ENCODE measurements at regions not wholly inside any gene's neighbourhood (a gene's known extent, or its start where the extent isn't known, plus 50 kb on each side); places are given as distances from the start of the nearest gene placed in this dataset.

DNA sequence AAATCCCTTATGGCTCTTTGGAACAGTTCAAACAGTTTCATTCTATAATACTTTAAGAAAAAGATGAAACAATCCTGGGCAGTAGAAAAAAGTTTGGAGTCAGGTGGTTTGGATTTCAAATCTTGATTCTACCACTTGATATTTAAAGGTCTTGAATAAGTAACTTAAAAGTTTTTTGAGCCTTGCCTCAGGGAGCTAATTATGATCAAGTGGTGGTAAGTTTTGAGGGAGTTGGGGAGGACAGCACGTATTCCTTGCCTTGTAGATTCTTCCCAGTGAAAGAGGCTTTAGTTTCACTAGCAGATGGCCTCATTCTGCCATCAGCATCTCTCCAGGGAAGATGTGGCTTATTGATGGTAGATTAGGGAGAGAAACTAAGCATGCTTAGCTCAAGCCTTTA is 168.4 kb upstream of the CSNK1A1L start:
- TF ChIP-seq, protein P1, sequence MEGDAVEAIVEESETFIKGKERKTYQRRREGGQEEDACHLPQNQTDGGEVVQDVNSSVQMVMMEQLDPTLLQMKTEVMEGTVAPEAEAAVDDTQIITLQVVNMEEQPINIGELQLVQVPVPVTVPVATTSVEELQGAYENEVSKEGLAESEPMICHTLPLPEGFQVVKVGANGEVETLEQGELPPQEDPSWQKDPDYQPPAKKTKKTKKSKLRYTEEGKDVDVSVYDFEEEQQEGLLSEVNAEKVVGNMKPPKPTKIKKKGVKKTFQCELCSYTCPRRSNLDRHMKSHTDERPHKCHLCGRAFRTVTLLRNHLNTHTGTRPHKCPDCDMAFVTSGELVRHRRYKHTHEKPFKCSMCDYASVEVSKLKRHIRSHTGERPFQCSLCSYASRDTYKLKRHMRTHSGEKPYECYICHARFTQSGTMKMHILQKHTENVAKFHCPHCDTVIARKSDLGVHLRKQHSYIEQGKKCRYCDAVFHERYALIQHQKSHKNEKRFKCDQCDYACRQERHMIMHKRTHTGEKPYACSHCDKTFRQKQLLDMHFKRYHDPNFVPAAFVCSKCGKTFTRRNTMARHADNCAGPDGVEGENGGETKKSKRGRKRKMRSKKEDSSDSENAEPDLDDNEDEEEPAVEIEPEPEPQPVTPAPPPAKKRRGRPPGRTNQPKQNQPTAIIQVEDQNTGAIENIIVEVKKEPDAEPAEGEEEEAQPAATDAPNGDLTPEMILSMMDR (conservative IDR thresholded peaks at IDR 0.05; ENCODE audit: control insufficient read depth, insufficient read depth, low read depth, low read length) = no peak
- H3K4me3 ChIP-seq (ENCODE audit: control insufficient read depth, low read depth, low read length) = no peak overlapping the region
- DNase-seq (ENCODE audit: low read depth) = no peak

DNA sequence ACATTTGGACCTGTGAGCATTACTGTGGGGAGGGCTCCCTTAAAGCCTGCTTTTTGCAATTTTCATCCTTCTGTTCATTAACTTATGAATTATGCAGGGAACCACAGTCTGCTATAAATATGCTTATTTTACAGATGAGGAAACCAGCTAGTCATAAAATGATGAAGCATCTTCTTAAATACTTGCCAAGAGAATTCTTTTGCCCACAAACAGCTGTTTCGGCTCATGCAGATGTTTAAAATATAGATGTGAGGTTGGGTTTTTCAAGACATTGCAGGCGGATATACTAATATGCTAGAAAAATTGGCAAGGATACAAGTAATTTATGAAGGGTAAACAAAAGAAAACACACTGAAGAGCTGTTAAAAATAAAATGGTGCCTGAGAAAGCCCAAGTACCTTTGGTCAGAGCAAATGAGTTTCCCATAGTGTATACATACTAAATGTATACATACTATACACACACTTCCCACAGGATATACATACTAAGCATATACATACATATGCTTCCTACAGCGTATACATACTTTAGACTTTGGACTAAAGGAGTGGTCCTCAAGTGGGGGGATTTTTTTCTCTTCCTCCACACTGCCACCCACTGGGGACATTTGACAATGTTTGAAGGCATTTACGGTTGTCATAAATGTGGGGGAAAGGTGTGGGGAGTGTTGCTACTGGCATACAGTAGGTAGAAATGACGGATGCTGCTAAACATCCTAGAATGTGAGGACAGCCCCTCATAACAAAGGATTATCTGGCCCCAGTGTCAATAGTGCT is 164.9 kb upstream of the CSNK1A1L start:
- DNase-seq (ENCODE audit: low read depth) = peak; percentile 8
- H3K4me3 ChIP-seq (ENCODE audit: control insufficient read depth, low read depth, low read length) = no peak overlapping the region
- TF ChIP-seq, protein P1 (conservative IDR thresholded peaks at IDR 0.05; ENCODE audit: control insufficient read depth, insufficient read depth, low read depth, low read length) = peak; percentile 2

DNA sequence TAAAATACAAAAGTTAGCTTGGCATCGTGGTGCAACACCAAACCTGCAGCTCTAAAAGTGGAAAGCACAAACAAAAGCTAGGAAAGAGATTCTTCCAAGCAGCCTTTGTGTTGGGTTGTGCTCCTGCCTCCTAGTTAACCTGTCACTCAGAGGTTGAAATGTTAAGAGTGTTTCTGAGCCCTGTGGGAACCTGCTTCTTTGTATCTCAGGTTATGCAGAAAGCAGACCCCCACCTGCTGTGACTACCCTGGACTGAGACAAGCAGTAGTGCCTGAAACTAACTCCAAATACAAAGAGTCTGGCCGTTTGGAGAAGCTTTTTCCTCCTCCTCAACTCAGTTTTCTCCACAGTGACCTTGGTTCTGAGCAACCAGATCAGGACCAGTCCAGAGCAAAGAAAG is 158.4 kb upstream of the CSNK1A1L start:
- H3K4me3 ChIP-seq (ENCODE audit: control insufficient read depth, low read depth, low read length) = no peak overlapping the region
- TF ChIP-seq, protein P1 (conservative IDR thresholded peaks at IDR 0.05; ENCODE audit: control insufficient read depth, insufficient read depth, low read depth, low read length) = no peak
- no peak for DNase-seq (ENCODE audit: low read depth)

DNA sequence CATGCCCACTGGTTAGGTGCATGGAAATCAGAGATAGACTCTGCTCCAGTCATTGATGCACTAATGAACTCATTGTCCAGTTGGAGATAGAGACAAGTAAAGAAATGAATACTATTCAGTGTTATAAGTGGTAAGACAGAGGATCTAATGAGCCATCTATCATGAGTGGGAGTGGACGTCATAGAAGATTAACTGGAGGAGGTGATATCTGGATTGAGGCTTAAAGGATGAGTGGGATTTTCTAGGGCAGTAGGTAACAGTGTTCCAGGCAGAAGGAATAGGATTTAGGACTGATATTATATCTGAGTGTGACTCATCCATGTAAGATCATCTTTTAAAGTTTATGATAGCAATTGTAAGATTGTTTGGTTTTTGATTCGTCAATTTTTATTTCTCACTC is 152.2 kb upstream of the CSNK1A1L start:
- TF ChIP-seq, protein P1 (conservative IDR thresholded peaks at IDR 0.05; ENCODE audit: control insufficient read depth, insufficient read depth, low read depth, low read length) = no peak
- H3K4me3 ChIP-seq (ENCODE audit: control insufficient read depth, low read depth, low read length) = no peak overlapping the region
- no peak for DNase-seq (ENCODE audit: low read depth)

DNA sequence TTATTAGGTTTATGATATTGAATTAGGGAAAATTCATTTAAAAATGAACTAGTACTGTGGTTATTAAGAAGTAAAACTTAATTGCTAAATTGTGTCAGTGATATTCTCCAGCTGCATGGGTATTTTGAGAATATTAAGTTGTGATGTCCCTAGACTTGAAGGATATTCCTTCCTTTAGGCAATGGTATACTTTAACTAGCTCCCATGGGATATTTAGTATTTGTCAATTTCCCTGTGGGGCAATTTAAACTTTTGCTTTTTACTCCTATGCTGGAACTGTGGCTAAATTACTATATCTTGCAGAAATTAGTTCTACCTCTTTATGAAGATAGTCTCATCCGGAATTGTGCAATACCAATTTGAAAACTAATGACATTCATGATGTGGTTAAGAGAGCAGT is 151.6 kb upstream of the CSNK1A1L start:
- H3K4me3 ChIP-seq (ENCODE audit: control insufficient read depth, low read depth, low read length) = no peak overlapping the region
- DNase-seq (ENCODE audit: low read depth) = no peak
- TF ChIP-seq, protein P1 (conservative IDR thresholded peaks at IDR 0.05; ENCODE audit: control insufficient read depth, insufficient read depth, low read depth, low read length) = no peak

DNA sequence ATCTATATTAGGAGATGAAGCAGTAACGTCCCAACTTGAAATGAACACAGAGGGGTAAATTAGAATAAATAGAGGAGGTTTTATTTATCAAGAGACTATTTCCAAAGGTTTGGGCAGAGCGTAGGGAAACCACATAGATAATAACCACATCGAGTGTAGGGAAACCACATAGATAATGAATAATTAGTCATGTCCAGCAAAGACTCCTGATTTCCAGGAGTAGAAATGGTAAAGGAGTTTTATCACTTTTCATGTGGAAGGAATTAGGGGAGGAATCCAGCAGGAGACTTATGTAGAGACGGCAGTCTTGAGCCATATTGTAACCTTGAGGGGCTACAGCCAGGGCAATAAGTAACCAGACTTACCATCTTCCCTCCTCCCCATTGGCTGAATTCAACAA is 136.3 kb upstream of the CSNK1A1L start:
- no peak overlapping the region for H3K4me3 ChIP-seq (ENCODE audit: control insufficient read depth, low read depth, low read length)
- TF ChIP-seq, protein P1 (conservative IDR thresholded peaks at IDR 0.05; ENCODE audit: control insufficient read depth, insufficient read depth, low read depth, low read length) = no peak

More for the DNA sequence above, 136.3 kb upstream of the CSNK1A1L start:
- DNase-seq (ENCODE audit: low read depth) = no peak

All from fibroblast of mammary gland (primary cell).